SU-DHL-6 (cell line): ENCODE measurements at regions not wholly inside any gene's neighbourhood (a gene's known extent, or its start where the extent isn't known, plus 50 kb on each side); places are given as distances from the start of the nearest gene placed in this dataset.

Experiments used
- CTCF ChIP-seq: fragments of 200-600 bp; sonication (generic); IDR thresholded peaks from one replicate; pipeline ENCODE4 v1.5.1; 2017; ENCODE audit warnings: antibody characterized with exemption, mild to moderate bottlenecking, low read length, moderate library complexity; ENCODE audit not compliant: insufficient read depth, poor library complexity, severe bottlenecking
- EZH2phosphoT487 ChIP-seq: fragments of 200-600 bp; sonication (generic), shearing (Covaris generic); conservative IDR thresholded peaks from 2 replicates; pipeline ENCODE4 v1.6.1; 2018; ENCODE audit warnings: mild to moderate bottlenecking, antibody characterized with exemption, low read length, moderate library complexity, mixed read lengths

GRCh38 chr2:43050866-43051265 is 175.5 kb downstream of the ZFP36L2 start:
- no peak for TF ChIP-seq CTCF
- TF ChIP-seq EZH2phosphoT487, result no peak
